ENCODE measurements at regions not wholly inside any gene's neighbourhood (a gene's known extent, or its start where the extent isn't known, plus 50 kb on each side); places are given as distances from the start of the nearest gene placed in this dataset.

DNA sequence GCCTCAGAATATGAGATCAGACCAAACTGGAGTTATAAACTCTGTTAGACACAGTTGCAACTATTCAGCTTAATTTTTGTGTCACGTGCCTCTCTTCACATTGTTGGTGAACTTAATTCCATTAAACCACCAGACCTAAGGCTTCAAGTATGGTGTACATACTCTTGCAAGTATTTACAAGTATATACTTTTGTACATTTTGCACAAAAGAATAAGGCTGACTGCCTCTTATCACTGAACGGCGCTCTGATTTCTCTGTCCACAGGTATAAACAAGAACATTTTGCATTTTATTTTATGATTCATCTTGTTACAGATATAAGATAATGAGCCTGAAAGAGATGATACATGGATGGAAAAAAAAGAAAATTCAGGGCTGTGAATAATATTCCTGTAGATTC lies 269.7 kb upstream of the ACVR2A start:
- intact Hi-C loops (cut with DNase I): no loop called here
- H3K9ac ChIP-seq (ENCODE audit: low read length in 3 of 3): no peak overlapping the region
- FAIRE-seq (no peak), DNase-seq (no peak)
- no peaks in the 10 kb centered on the region for H3K27me3 ChIP-seq (ENCODE audit: control insufficient read depth, insufficient read depth, low read length)
- no peak overlapping the region for H3K4me3 ChIP-seq (ENCODE audit: low read length in 3 of 3)
- TF ChIP-seq, protein P1, sequence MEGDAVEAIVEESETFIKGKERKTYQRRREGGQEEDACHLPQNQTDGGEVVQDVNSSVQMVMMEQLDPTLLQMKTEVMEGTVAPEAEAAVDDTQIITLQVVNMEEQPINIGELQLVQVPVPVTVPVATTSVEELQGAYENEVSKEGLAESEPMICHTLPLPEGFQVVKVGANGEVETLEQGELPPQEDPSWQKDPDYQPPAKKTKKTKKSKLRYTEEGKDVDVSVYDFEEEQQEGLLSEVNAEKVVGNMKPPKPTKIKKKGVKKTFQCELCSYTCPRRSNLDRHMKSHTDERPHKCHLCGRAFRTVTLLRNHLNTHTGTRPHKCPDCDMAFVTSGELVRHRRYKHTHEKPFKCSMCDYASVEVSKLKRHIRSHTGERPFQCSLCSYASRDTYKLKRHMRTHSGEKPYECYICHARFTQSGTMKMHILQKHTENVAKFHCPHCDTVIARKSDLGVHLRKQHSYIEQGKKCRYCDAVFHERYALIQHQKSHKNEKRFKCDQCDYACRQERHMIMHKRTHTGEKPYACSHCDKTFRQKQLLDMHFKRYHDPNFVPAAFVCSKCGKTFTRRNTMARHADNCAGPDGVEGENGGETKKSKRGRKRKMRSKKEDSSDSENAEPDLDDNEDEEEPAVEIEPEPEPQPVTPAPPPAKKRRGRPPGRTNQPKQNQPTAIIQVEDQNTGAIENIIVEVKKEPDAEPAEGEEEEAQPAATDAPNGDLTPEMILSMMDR (IDR thresholded peaks at IDR 0.05; ENCODE audit: borderline replicate concordance, extremely low read depth, insufficient read depth): no peak
- H3K4me1 ChIP-seq (ENCODE audit: control insufficient read depth in 2 of 3, insufficient read depth in 2 of 3, low read depth in 1 of 3, low read length in 3 of 3): no peaks in the 10 kb centered on the region
- no peaks in the 10 kb centered on the region for H3K9me3 ChIP-seq (ENCODE audit: control insufficient read depth in 2 of 3, insufficient read depth in 1 of 3, low read length in 3 of 3)
- no peak overlapping the region for H3K27ac ChIP-seq (ENCODE audit: low read depth in 2 of 2, low read length in 2 of 2)
- no peaks in the 10 kb centered on the region for H3K36me3 ChIP-seq (ENCODE audit: control insufficient read depth in 2 of 3, insufficient read depth in 3 of 3, low read length in 3 of 3)

DNA sequence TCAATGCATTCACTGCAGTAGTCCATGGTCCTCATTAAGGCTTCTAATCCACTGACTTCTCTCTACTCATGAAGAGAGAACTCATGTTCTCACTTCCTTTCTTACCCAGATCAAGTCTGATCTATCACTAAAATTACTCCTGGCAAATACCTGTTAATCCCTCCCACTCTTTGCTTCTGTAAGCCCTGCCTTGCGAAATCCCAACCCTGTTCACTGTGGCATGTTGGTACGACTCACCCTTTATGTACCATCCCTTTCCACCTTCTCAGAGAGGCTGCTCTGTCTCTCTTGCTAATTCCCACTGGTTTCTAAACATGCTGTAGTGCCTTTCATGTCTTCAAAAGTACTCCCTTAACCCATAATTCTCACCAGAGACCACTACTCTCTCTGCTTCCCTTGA lies 272.2 kb upstream of the ACVR2A start:
- TF ChIP-seq, protein P1 (IDR thresholded peaks at IDR 0.05; ENCODE audit: borderline replicate concordance, extremely low read depth, insufficient read depth): no peak
- intact Hi-C loops (cut with DNase I): no loop called here
- H3K27ac ChIP-seq (ENCODE audit: low read depth in 2 of 2, low read length in 2 of 2): no peak overlapping the region

DNA sequence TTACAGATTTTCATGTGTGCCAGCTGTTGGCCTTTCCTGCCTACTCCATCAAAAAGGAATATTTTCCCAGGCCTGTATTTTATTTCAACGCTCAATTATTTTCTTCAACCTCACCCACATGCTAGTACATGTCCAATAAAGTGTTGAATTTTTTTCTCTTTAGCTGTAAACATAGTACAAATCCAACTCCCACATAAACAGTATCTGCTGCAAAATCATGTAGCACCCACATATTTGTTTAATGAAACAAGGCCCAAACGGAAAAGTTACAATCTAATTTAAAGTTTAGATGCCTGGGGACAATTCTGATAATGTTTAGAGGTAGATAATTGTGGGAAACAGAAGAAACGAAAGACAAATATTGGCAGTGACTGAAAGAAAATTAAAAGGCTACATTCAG lies 275.4 kb upstream of the ACVR2A start:
- FAIRE-seq: no peak
- Histone ChIP-seq H3K9me3 (ENCODE audit: control insufficient read depth in 2 of 3, insufficient read depth in 1 of 3, low read length in 3 of 3) (no peaks in the 10 kb centered on the region), H3K9ac (ENCODE audit: low read length in 3 of 3) (no peak overlapping the region), H3K4me3 (ENCODE audit: low read length in 3 of 3) (no peak overlapping the region), H3K36me3 (ENCODE audit: control insufficient read depth in 2 of 3, insufficient read depth in 3 of 3, low read length in 3 of 3) (no peaks in the 10 kb centered on the region), H3K27ac (ENCODE audit: low read depth in 2 of 2, low read length in 2 of 2) (no peak overlapping the region), H3K4me1 (ENCODE audit: control insufficient read depth in 2 of 3, insufficient read depth in 2 of 3, low read depth in 1 of 3, low read length in 3 of 3) (no peaks in the 10 kb centered on the region), H3K27me3 (ENCODE audit: control insufficient read depth, insufficient read depth, low read length) (no peaks in the 10 kb centered on the region)
- DNase-seq: no peak
- intact Hi-C loops (cut with DNase I): no loop called here
- TF ChIP-seq, protein P1 (IDR thresholded peaks at IDR 0.05; ENCODE audit: borderline replicate concordance, extremely low read depth, insufficient read depth): no peak

More for the DNA sequence above, 272.2 kb upstream of the ACVR2A start:
- H3K27me3 ChIP-seq (ENCODE audit: control insufficient read depth, insufficient read depth, low read length): no peaks in the 10 kb centered on the region
- FAIRE-seq (no peak), DNase-seq (no peak)
- no peaks in the 10 kb centered on the region for H3K36me3 ChIP-seq (ENCODE audit: control insufficient read depth in 2 of 3, insufficient read depth in 3 of 3, low read length in 3 of 3)
- H3K4me3 ChIP-seq (ENCODE audit: low read length in 3 of 3): no peak overlapping the region
- no peaks in the 10 kb centered on the region for H3K9me3 ChIP-seq (ENCODE audit: control insufficient read depth in 2 of 3, insufficient read depth in 1 of 3, low read length in 3 of 3)
- no peaks in the 10 kb centered on the region for H3K4me1 ChIP-seq (ENCODE audit: control insufficient read depth in 2 of 3, insufficient read depth in 2 of 3, low read depth in 1 of 3, low read length in 3 of 3)
- no peak overlapping the region for H3K9ac ChIP-seq (ENCODE audit: low read length in 3 of 3)

DNA sequence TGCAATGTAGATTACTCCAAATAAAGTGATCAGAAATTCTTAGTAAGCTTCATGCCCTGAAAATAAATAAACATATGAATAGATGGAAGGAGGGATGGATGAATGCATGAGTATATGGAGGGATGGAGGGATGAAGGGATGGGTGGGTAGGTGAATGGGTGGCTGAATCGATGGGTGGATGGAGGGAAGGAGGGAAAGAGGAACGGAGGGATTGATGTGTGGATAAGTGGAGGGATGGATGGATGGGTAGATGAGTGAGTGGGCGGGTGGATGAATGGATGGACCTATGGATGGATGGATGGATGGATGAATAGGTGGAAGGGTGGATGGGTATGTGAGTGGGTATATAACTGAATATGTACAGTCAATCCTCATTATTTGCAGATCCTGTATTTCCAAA lies 276.7 kb upstream of the ACVR2A start:
- H3K27ac ChIP-seq (ENCODE audit: low read depth in 2 of 2, low read length in 2 of 2): no peak overlapping the region
- no peak overlapping the region for H3K9ac ChIP-seq (ENCODE audit: low read length in 3 of 3)
- no peak overlapping the region for H3K4me3 ChIP-seq (ENCODE audit: low read length in 3 of 3)
- DNase-seq (no peak), FAIRE-seq (no peak)
- H3K4me1 ChIP-seq (ENCODE audit: control insufficient read depth in 2 of 3, insufficient read depth in 2 of 3, low read depth in 1 of 3, low read length in 3 of 3): no peaks in the 10 kb centered on the region
- no peaks in the 10 kb centered on the region for H3K9me3 ChIP-seq (ENCODE audit: control insufficient read depth in 2 of 3, insufficient read depth in 1 of 3, low read length in 3 of 3)
- no peaks in the 10 kb centered on the region for H3K36me3 ChIP-seq (ENCODE audit: control insufficient read depth in 2 of 3, insufficient read depth in 3 of 3, low read length in 3 of 3)
- intact Hi-C loops (cut with DNase I): no loop called here
- TF ChIP-seq, protein P1 (IDR thresholded peaks at IDR 0.05; ENCODE audit: borderline replicate concordance, extremely low read depth, insufficient read depth): no peak
- no peaks in the 10 kb centered on the region for H3K27me3 ChIP-seq (ENCODE audit: control insufficient read depth, insufficient read depth, low read length)

All from kidney (tissue), 13 donors.